ENCODE measurements at regions not wholly inside any gene's neighbourhood (a gene's known extent, or its start where the extent isn't known, plus 50 kb on each side); places are given as distances from the start of the nearest gene placed in this dataset.

DNA sequence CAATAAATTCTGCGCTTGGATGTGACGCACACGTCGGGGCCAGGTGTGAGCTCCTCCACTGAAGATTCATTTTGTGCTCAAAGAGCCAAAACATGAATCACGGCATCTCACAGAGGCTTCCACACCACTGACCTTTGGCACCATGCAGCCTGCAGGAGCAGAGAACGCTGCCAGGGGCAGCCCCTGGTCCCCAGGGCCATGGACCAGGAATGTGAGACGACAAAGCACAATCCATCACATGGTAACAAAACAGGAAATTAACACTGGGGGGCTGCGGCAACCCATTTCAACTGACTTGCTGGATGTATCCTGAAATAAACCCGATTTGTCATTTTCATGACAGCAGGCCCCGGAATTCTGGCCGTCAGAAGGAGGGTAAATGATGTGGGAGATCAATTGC, 167.5 kb upstream of the IGF1R start:
- TF ChIP-seq CTCF (IDR thresholded peaks at IDR 0.05; ENCODE audit: insufficient read depth, low read length), result no peak
- no peak for TF ChIP-seq REST (IDR thresholded peaks at IDR 0.05; ENCODE audit: insufficient replicate concordance, low read depth)
- no peak for TF ChIP-seq POLR2AphosphoS5 (IDR thresholded peaks at IDR 0.05; ENCODE audit: low read depth)
- TF ChIP-seq SPI1 (IDR thresholded peaks at IDR 0.05; ENCODE audit: borderline replicate concordance, low read depth), result no peak
